DND-41 (cell line): ENCODE measurements at regions not wholly inside any gene's neighbourhood (a gene's known extent, or its start where the extent isn't known, plus 50 kb on each side); places are given as distances from the start of the nearest gene placed in this dataset.

Experiments used
- EZH2 ChIP-seq: IDR thresholded peaks from 3 replicates; pipeline ENCODE4 v1.6.1; 2012; ENCODE audit warnings: borderline replicate concordance, low read depth, mild to moderate bottlenecking, moderate library complexity, low read length, inconsistent platforms; ENCODE audit not compliant: severe bottlenecking
- TF ChIP-seq, protein P1 (sequence below): IDR thresholded peaks from 2 replicates; pipeline ENCODE4 v1.5.1; 2012; ENCODE audit warnings: borderline replicate concordance, low read length, moderate library complexity, mild to moderate bottlenecking; ENCODE audit not compliant: poor library complexity, severe bottlenecking; ENCODE audit errors: extremely low read depth

DNA sequence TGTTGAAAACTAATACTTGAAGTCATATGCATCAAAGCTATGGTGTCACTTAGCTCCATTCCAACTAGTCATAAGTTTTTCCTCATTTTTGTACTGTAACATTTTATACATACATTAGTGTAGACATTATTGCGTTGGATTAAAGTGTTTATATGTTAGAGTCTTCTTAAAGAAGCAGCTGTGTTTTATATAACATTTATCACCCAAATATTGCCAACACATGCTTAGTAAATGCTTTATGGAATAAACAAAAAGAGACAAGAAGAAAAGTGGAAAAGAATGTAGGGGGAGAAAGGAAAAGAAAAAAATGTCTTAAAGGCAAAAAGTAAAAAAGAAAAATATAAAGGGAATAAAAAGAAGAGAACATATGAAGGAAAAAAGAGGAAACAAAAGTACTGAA lies 1314.3 kb upstream of the CELF4 start:
- TF ChIP-seq, protein P1, sequence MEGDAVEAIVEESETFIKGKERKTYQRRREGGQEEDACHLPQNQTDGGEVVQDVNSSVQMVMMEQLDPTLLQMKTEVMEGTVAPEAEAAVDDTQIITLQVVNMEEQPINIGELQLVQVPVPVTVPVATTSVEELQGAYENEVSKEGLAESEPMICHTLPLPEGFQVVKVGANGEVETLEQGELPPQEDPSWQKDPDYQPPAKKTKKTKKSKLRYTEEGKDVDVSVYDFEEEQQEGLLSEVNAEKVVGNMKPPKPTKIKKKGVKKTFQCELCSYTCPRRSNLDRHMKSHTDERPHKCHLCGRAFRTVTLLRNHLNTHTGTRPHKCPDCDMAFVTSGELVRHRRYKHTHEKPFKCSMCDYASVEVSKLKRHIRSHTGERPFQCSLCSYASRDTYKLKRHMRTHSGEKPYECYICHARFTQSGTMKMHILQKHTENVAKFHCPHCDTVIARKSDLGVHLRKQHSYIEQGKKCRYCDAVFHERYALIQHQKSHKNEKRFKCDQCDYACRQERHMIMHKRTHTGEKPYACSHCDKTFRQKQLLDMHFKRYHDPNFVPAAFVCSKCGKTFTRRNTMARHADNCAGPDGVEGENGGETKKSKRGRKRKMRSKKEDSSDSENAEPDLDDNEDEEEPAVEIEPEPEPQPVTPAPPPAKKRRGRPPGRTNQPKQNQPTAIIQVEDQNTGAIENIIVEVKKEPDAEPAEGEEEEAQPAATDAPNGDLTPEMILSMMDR: no peak
- TF ChIP-seq EZH2: no peak
